ENCODE measurements at regions not wholly inside any gene's neighbourhood (a gene's known extent, or its start where the extent isn't known, plus 50 kb on each side); places are given as distances from the start of the nearest gene placed in this dataset.

DNA sequence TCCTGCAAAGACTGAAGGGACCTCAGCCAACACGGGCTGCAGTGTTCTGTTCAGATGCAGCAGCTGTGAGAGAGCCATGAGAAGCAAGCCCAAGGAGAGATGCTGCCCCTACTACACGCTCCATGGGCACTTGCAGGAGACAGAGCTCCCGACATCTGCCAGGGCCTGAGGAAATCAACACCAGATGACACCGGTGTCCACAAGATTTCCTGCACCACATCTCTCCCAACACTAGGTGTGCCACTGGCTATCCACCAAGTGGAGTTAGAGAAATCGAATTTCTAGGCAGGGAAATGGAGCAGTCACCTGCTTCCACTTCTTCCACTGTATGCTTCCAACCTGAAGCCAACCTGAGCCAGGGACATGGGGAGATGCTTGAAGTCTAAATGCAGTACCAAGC is 445.3 kb downstream of the RWDD3 start:
- TF ChIP-seq CTCF (conservative IDR thresholded peaks at IDR 0.05) (no peak), EZH2 (IDR thresholded peaks at IDR 0.05; ENCODE audit: low read depth) (no peak)

Data from PC-9 (cell line).